Astrocyte (in vitro differentiated cells and primary cell): ENCODE measurements at regions not wholly inside any gene's neighbourhood (a gene's known extent, or its start where the extent isn't known, plus 50 kb on each side); places are given as distances from the start of the nearest gene placed in this dataset.

Experiments used
- EZH2 ChIP-seq: IDR thresholded peaks from 2 replicates; pipeline ENCODE4 v1.6.1; 2012; ENCODE audit warnings: mild to moderate bottlenecking, low read length, inconsistent platforms; ENCODE audit not compliant: insufficient read depth
- TF ChIP-seq, protein P1 (sequence below): IDR thresholded peaks from 2 replicates; pipeline ENCODE4 v1.5.1; 2011; ENCODE audit warnings: low read depth, mild to moderate bottlenecking, inconsistent platforms, low read length, moderate library complexity; ENCODE audit not compliant: insufficient read depth

DNA sequence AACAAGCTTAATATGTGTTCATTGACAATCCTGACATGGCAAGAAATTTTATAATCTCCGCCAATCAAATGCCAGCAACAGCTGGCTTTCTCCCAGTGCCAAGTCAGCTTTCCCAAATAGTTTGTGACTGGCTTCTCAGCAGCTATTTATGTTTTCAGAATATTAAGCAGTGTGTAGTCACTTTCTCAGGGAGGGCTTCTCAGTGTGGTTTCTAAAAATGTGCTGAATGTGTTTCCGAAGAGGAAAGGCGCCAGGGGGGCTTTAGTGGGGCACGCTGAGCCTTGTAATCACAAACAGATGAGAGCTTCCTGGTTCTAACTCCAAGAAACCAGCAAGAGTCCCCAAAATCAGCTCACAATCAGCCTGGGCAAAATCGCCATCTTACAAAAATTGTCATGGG lies 258.7 kb upstream of the CPEB2 start:
- TF ChIP-seq, protein P1, sequence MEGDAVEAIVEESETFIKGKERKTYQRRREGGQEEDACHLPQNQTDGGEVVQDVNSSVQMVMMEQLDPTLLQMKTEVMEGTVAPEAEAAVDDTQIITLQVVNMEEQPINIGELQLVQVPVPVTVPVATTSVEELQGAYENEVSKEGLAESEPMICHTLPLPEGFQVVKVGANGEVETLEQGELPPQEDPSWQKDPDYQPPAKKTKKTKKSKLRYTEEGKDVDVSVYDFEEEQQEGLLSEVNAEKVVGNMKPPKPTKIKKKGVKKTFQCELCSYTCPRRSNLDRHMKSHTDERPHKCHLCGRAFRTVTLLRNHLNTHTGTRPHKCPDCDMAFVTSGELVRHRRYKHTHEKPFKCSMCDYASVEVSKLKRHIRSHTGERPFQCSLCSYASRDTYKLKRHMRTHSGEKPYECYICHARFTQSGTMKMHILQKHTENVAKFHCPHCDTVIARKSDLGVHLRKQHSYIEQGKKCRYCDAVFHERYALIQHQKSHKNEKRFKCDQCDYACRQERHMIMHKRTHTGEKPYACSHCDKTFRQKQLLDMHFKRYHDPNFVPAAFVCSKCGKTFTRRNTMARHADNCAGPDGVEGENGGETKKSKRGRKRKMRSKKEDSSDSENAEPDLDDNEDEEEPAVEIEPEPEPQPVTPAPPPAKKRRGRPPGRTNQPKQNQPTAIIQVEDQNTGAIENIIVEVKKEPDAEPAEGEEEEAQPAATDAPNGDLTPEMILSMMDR, result no peak
- no peak for TF ChIP-seq EZH2
